OCI-LY1 (cell line): ENCODE measurements at regions not wholly inside any gene's neighbourhood (a gene's known extent, or its start where the extent isn't known, plus 50 kb on each side); places are given as distances from the start of the nearest gene placed in this dataset.

Source experiments
- EZH2 ChIP-seq: fragments of 200-600 bp; sonication (generic), shearing (Covaris generic); IDR thresholded peaks from 2 replicates; pipeline ENCODE4 v1.8.0; 2017; ENCODE audit warnings: borderline replicate concordance, mixed run types, mild to moderate bottlenecking, antibody characterized with exemption, low read length, moderate library complexity, mixed read lengths
- TF ChIP-seq, protein P1 (sequence below): fragments of 200-600 bp; sonication (generic), shearing (Covaris generic); IDR thresholded peaks from 2 replicates; pipeline ENCODE4 v1.5.1; 2017; ENCODE audit warnings: mild to moderate bottlenecking, antibody characterized with exemption, low read length, moderate library complexity, mixed read lengths

- TF ChIP-seq EZH2: no peak
- TF ChIP-seq, protein P1, sequence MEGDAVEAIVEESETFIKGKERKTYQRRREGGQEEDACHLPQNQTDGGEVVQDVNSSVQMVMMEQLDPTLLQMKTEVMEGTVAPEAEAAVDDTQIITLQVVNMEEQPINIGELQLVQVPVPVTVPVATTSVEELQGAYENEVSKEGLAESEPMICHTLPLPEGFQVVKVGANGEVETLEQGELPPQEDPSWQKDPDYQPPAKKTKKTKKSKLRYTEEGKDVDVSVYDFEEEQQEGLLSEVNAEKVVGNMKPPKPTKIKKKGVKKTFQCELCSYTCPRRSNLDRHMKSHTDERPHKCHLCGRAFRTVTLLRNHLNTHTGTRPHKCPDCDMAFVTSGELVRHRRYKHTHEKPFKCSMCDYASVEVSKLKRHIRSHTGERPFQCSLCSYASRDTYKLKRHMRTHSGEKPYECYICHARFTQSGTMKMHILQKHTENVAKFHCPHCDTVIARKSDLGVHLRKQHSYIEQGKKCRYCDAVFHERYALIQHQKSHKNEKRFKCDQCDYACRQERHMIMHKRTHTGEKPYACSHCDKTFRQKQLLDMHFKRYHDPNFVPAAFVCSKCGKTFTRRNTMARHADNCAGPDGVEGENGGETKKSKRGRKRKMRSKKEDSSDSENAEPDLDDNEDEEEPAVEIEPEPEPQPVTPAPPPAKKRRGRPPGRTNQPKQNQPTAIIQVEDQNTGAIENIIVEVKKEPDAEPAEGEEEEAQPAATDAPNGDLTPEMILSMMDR: no peak
These were observed 971.8 kb upstream of the DEFB115 start for GRCh38 chr20:30285677-30286076.
